GM12875 (cell line): ENCODE measurements at regions not wholly inside any gene's neighbourhood (a gene's known extent, or its start where the extent isn't known, plus 50 kb on each side); places are given as distances from the start of the nearest gene placed in this dataset.

Experiments used
- H3K4me3 ChIP-seq: one replicate; pipeline ENCODE4 v1.5.1; 2011; ENCODE audit warnings: low read depth, low read length, control low read depth
- TF ChIP-seq, protein P1 (sequence below): IDR thresholded peaks from 2 replicates; pipeline ENCODE4 v1.5.1; 2011; ENCODE audit warnings: low read depth, mild to moderate bottlenecking, control low read depth, inconsistent platforms, low read length, moderate library complexity, borderline replicate concordance; ENCODE audit not compliant: insufficient read depth

DNA sequence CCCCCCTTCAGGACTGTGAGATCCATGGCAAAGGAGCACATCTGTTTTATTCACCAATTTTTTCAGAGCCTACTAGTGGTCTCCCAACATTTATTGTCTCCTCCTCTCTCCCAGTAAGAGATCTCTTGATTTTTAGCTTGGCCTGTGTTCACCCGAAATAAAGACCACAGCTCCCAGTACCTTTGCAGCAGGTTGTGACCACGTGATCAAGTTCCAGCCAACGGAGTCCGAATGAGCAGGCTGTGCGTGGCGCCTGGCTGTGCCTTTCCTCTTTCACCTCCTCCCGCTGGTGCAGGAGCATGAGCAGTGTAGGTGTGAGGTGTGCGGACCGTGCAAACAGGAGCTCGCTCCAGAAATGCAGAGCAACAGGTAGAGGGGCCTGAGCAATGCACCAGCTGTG lies 143.6 kb upstream of the GLI2 start:
- TF ChIP-seq, protein P1, sequence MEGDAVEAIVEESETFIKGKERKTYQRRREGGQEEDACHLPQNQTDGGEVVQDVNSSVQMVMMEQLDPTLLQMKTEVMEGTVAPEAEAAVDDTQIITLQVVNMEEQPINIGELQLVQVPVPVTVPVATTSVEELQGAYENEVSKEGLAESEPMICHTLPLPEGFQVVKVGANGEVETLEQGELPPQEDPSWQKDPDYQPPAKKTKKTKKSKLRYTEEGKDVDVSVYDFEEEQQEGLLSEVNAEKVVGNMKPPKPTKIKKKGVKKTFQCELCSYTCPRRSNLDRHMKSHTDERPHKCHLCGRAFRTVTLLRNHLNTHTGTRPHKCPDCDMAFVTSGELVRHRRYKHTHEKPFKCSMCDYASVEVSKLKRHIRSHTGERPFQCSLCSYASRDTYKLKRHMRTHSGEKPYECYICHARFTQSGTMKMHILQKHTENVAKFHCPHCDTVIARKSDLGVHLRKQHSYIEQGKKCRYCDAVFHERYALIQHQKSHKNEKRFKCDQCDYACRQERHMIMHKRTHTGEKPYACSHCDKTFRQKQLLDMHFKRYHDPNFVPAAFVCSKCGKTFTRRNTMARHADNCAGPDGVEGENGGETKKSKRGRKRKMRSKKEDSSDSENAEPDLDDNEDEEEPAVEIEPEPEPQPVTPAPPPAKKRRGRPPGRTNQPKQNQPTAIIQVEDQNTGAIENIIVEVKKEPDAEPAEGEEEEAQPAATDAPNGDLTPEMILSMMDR, result no peak
- no peak overlapping the region for H3K4me3 ChIP-seq

DNA sequence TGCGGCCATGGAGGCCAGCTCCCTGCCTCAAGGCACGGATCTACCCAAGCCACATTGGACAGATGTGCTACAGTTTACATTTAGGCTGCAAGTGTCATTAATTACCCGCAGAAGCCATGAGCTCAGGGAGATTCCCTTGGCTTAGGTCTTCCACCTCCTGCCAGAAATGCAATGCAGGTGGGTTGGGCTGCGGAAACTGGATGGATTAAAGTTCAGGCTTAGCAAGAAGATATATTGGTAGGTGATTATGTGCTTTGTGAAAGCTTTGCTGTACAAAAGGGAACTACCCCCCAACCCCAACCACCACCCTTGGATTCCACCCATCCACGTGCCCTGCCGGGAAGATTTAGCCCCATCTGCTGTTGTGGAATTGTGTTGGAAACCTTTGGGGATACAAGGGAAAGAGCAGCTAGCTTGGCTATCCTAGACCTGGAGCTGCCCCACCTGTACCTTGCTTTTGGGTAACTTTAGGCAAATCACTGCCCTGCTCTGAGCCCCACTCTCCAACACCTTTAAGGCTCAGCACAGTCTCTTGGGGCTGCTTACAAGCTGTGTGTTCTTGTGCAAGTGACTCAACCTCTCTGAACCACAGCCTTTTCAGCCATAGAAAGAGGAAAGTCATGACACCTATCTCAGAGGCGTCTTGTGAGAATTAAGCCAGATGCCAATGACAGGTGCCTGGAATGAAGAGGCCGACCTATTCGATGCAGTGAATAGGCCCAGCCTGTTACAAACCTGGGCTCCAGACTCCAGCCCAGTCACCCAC lies 141.6 kb upstream of the GLI2 start:
- TF ChIP-seq, protein P1, result no peak
- H3K4me3 ChIP-seq, result no peak overlapping the region

DNA sequence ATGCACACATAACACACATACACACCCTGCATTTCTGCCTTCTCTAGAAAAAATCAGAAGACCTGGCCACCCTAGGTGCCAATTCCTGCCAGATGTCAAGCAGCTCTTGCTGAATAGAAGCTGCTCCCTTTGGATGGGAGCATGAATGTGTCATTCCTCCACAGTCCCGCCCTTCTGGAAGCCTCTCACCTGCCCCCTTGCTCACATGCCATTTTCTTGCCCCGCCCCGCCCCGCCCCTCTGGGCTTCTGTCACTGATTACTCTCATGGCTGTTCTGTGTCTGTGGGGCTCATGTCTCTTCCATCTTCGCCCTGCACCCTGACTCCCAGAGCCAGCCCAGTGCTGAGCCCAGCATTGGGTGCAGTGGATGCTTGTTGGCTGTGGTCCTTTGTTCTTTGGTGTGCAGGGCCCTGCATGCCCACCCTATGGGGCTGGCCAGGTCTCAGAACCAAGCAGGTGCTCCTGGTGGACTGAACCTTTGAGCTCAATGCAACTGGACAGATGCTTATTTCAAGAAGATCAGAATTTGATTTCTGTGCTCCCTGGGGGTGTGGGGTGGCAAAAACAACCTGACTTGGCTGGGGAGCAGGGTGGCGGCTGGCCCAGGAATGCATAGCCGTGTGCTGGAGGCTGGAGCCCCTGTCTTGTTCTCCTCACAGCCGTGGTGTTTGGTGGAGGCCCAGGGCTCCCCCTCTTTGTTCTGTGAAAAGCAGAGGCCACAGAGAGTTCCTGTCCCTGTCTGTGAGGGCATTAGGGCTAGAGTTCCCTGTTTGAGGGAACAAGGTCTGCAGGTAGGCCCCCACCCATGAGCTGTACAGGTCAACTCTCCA lies 140.6 kb upstream of the GLI2 start:
- H3K4me3 ChIP-seq, result no peak overlapping the region
- TF ChIP-seq, protein P1, result no peak

DNA sequence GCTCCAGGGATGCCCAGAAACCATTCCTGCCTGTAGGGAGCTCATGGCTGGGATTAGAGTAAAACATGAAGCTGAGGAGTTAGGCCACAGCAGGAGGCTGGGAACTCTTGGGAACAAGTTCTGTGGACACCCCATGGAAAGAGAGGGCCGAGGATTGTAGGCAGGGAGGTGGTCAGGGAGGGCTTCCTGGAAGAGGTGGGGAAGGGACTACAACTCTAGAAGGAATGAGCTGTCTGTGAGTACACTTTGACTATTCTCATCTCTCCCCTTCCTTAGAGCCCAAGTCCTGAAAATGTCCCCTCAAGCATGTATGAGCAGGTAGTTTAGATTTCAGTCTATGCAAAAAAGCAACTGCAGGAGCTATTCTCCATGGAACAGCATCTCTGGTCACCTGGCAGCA lies 139.9 kb upstream of the GLI2 start:
- no peak overlapping the region for H3K4me3 ChIP-seq
- TF ChIP-seq, protein P1, result no peak

DNA sequence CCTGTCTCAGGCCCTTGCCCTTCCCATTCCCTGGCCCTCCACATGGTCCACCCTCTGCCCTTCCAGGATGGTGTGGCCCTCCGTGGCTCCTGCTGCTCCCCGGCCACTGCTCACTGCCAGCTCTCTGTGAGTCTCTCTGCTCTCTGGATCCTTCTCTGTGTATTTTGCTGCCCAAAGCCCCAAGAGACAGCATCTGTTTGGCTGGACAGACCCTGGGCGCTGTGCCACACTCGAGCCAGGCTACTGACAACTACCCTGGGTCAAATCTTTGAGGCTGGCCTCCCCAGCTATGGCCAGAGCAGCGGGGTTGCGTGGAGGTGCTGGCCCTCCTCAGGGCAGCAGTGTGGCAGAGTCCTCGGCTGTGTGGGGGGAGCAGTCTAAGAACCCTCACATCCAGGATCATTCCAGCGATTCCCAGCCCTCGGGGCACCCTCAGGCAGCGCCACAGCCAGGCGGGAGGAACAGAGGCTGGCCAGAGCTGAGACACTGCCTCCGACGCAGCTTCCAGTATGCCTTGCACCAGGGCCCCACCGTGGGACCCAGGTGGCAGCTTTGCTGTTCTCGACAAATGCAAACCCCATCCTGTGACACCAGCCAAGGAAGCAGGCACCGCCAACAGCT lies 139.4 kb upstream of the GLI2 start:
- TF ChIP-seq, protein P1, result no peak

DNA sequence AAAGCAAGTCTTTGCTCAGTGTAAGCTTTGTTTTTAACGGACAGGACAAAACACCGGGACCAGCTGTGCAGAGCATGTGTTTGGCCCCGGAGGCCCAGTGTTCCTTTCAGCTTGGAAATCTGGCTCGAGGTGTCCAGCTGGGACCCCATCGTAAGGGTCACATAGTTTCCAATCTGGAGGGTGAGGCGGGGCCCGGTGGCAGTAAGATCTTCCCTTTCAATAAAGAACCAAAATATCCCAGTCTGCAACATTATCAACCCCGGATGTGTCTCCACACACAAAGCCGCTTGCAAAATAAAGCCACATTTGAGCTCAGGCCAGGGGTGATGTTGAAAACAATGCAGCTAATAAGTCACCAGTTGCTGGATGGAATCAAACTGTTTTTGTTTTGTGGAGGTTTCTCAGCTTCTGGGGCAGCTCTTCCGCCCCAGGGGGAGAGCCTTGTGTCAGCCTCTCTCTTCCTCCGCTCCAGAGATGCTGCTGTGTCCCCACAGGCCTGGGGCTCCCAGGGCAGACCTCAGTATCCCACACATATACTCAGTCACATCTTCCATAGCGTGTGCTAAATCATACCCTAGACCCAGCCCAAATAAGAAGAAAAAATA lies 138.6 kb upstream of the GLI2 start:
- TF ChIP-seq, protein P1, result no peak

More for the DNA sequence above, 139.4 kb upstream of the GLI2 start:
- H3K4me3 ChIP-seq, result no peak overlapping the region

More for the DNA sequence above, 138.6 kb upstream of the GLI2 start:
- no peak overlapping the region for H3K4me3 ChIP-seq
